GM19328 (cell line): ENCODE measurements at regions not wholly inside any gene's neighbourhood (a gene's known extent, or its start where the extent isn't known, plus 50 kb on each side); places are given as distances from the start of the nearest gene placed in this dataset.
"Not testable (repeated sequence)": the region's sequence is repeated elsewhere in the genome, so short reads cannot be mapped to it uniquely, and the experiment has no call there.

Source experiments
- ATAC-seq: cut with Tn5 transposase; IDR thresholded peaks from one replicate; pipeline ENCODE4 v1.9.1; 2021; ENCODE audit warnings: mild to moderate bottlenecking, moderate library complexity; ENCODE audit not compliant: unreplicated experiment

- ATAC-seq = no peak
Measured at GRCh38 chr6:26173836-26174145, 86.6 kb downstream of the HFE start.

- ATAC-seq = no peak
Measured at GRCh38 chr6:26175033-26175427, 87.8 kb downstream of the HFE start.

- no peak for ATAC-seq
Measured at GRCh38 chr6:26175428-26176181, 88.4 kb downstream of the HFE start.

GRCh38 chr6:26179675-26180074 lies 92.4 kb downstream of the HFE start:
- no peak for ATAC-seq

GRCh38 chr6:26180346-26180745 lies 93.1 kb downstream of the HFE start:
- no peak for ATAC-seq

GRCh38 chr6:26183237-26183580 lies 96.0 kb downstream of the HFE start:
- ATAC-seq = no peak

GRCh38 chr6:26183581-26184366 lies 96.5 kb downstream of the HFE start:
- peak; percentile 55 for ATAC-seq

GRCh38 chr6:26184367-26184891 lies 97.2 kb downstream of the HFE start:
- ATAC-seq = no peak

GRCh38 chr6:26185004-26185403 lies 97.8 kb downstream of the HFE start:
- no peak for ATAC-seq

- no peak for ATAC-seq
Measured at GRCh38 chr6:26185802-26186201, 98.6 kb downstream of the HFE start.

GRCh38 chr6:26186652-26187051 lies 99.4 kb downstream of the HFE start:
- no peak for ATAC-seq

GRCh38 chr6:26187292-26187691 lies 100.1 kb downstream of the HFE start:
- no peak for ATAC-seq

GRCh38 chr6:26187981-26188635 lies 100.9 kb downstream of the HFE start:
- peak; percentile 23 for ATAC-seq

- ATAC-seq = not testable (repeated sequence)
Measured at GRCh38 chr6:26191512-26191911, 104.3 kb downstream of the HFE start.

GRCh38 chr6:26193467-26194328 lies 106.5 kb downstream of the HFE start:
- no peak for ATAC-seq

GRCh38 chr6:26194329-26194701 lies 107.1 kb downstream of the HFE start:
- ATAC-seq = no peak

GRCh38 chr6:26194816-26195375 lies 107.7 kb downstream of the HFE start:
- ATAC-seq = no peak

- peak; percentile 33 for ATAC-seq
Measured at GRCh38 chr6:26195376-26195923, 108.2 kb downstream of the HFE start.

GRCh38 chr6:26195924-26196845 lies 109.0 kb downstream of the HFE start:
- ATAC-seq = no peak
